GM19035 (cell line): ENCODE measurements at regions not wholly inside any gene's neighbourhood (a gene's known extent, or its start where the extent isn't known, plus 50 kb on each side); places are given as distances from the start of the nearest gene placed in this dataset.

Experiments
- ATAC-seq: cut with Tn5 transposase; IDR thresholded peaks from one replicate; pipeline ENCODE4 v1.9.1; 2021; ENCODE audit not compliant: unreplicated experiment

DNA sequence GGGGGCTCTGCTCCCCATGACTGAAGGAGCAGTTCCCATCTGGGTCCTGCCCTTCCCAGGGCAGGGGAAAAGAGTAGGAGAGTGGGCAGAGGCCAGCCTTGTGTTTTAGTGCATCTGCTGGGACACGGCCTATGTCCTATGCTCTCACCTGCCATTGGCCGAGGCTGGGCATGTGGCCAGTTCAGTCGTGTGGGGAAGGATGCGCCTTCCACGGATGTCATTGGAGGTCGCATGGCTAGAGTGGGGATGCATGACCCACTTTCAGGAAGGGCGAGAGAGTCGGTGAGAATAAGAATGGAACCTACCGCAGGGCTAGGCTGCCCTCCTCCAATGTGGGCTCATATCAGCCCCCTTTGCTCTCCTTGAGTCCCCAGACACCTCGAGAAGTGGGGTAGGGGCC lies 70.9 kb upstream of the HAAO start:
- ATAC-seq, result no peak

DNA sequence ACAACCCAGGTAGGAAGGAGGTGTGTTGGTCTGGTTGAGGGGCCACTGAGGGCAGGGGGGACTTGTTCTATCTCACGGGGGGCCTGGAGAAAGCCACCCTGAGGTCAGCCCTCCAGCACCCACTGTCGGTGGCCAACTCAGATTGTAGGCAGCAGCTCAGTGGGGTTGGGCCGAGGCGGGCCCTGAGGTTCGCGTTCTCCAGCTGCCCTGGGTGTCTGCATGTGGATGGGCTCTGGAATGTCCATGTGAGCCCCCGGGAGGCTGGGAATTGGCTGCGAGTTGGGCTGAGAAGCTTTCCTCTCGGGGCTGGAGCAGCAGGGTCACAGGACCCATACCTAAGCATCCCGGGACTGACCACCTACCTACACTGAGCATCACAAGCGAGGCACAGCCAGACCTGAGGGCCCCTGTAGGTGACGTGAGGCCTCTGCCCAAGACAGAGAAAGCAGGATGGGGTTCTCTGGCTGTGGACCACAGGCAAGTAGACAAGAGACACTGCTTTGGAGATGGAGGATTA lies 70.3 kb upstream of the HAAO start:
- ATAC-seq, result no peak

DNA sequence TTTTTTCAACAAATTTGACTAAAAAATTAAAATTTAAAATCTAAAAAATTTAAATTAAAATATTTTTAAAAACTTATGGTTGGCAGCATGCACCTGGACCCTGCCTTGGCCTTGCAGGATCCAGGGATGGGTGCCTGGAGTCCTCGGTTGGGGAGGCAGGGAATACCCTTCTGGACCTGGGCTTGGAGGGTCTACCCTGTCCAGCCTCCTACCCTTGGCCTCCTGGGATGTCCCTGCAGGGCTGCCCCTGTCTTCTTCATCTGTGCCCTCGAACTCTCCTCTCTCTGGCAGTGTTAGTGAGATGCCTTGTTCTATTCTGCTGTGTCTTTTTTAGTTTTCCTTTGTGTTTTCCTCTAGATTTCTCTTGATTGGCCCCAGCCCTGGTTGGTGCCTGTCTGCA lies 68.9 kb upstream of the HAAO start:
- no peak for ATAC-seq

DNA sequence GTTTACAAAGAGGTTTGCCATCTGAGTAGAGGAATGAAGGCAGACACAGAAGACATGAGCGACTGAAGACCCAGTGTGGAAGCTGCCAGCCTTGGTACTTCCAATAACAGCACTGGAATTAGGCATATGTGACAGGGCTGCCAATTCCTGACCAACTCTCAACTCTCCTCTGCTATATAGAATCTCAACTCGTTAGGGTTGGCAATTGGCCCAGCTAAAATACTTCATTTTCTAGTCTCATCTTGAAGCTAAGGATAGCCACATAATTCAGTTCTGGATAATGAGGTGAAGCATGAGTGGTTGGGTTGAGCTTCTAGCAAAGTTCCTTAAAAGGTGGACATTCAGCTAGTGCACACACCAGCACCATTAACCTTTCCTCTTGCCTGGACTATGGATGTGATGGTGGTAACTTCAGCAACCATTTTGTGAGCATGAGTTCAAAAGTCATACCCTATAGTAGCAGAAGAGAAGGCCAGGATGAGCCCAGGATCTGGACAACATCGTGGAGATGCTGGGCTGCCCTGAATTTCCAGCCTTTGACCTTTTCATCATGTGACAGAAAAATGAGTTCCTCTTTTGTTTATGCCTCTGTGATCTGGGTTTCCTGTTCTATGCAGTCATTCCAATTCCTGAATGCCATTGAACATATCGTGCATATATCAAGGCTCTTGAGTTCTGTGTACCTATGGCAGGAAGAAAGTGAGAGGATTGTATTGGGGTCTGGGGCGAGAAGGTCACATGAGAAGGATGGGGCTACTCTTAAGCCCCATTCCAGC lies 68.1 kb upstream of the HAAO start:
- no peak for ATAC-seq

DNA sequence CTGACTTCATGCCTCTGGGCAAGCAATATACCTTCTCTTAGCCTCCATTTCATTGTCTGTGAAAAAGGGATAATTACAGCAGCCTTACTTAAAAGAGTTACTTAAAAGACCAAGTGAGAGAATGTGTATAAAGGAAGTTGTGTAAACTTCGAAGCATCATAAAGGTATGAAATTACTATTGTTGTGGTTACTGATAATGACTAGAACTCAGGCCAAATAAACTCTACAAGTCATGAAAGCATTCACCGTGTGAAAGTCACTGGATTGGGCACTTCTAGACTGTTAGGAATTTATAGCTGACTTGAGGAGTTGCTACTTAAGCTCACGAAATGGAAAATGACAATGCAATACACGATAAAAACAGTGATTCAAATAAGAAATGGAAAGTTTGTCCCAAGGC lies 67.4 kb upstream of the HAAO start:
- no peak for ATAC-seq

DNA sequence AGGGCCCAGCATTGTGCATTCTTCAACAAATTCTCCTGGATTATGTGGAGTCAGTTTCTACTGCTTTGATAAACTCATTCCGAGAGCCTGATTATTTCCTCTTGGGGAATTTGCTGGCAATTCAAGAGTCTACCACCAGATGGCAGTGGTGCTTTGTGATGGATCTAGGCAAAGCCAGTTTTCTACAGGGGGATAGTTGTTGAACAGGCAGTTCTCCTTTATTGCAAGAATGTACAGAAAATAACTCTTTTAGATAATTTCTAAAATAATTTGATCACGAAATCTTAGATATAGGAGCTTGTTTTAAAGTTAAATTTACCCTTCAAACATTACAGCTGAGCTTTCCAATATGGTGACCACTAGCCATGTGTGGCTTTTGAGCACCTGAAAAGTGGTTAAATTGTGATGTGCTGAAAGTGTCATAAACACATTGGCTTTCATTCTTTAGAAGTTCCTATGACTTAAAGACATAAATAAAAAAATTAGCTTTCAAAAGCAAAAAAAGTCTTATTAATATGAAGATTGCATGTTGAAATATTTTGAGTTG lies 66.7 kb upstream of the HAAO start:
- ATAC-seq, result no peak

DNA sequence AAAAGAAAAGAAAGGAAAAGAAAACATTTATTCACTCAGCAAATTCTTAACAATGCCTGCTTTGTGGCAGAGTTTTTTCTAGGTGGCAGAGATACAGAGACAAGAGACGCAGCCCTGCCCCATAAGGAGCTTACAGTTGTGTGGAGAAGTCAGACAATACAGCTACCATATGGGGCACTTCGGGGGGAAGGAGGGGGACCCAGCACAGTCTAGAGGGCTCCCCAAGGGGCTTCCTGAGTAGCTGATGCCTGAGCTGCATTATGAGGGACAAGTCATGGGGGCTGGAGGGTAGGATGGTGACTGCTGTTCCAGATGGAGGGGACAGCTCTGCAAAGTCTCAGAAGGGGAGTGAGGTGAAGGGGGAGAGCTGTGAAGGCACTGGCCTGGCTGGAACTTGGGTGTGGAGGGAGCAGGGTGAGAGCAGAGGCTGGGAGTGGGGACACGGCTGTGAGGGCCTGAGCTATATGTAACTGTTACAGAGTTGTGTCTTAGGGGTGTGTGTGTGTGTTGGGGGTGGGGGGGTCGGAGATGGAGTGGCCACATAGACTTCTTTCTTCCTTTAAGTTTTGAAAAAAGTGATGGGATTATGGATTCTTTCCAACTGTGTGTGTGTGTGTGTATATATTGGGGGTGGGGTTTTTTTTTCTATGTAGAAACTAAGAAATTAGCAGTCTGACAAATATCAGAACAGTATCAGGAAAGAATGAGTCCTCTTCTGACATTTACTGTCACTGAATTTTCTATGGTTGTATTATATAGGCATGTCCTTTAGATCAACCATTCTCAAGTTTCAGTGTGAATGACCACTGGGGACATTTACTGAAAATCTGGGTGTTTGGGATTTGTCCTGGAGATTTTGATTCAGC lies 66.0 kb upstream of the HAAO start:
- ATAC-seq, result no peak

DNA sequence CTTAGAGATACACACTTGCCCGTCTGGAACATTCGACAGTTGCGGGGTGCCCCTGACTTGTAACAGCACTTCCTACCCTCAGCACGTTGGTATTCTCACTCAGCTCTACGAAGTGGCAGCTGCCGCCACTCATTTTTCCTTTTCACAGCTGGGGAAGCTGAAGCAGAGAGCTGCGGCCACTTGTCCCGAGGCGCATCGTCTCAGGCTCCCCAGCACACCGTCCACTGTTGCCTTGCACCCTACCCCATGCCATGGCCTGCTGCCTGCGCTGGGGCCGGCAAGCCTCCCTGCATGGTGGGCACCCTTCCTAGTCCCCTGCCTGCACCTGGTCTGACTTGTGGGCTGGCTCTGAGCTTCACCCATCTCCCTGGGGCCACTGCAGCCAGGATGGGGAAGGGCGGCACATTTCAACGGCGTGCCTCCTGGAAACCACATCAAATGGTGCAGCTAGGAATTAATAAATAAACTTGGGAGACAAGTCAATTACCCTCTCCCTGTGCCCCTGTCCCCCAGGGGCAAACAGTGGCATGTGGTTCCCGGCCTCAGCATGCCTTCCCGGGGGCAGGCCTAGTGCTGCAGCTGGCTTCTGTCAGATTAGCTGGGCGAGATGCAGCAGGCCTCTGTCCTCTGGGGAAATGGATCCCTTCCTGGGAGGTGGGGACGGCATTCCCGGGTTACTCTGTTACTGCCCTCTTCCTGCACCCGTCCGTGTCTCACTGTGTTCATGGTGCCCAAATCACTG lies 64.7 kb upstream of the HAAO start:
- ATAC-seq, result no peak

DNA sequence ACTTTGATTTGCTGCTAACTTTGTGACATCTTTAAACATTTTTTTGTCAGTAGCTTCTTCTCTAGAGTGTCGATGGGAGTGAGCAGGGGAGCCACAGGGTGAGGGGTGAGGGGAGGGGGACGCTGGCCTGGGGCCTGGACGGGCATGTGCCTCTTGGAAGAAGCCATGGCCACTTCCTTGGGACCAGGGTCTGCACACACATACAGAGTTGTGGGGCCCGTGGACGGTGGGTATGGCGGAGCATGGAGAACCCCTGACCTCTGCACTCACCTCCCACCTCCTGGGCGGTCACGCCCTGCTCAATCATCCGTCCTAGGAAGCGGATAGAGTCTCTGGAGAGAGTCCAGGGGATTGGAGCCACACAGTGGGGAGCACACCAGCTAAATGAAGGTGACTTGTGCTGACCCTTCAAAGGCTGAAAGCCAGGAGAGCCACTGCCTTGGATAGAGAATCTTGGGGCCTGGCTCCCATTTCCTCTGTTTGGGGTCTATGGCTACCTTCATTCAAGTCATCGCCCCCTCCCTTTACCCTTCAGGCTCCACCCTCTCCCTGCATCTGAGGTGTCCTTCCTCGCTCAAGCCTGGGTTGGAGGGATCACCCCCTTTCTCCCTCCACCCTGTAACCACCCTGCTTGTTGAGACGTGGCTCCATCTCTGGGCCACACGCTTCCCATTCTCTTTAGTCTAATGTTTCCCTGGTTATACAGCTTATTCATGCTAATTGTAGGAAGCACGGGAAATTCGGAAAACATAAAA lies 63.9 kb upstream of the HAAO start:
- no peak for ATAC-seq

DNA sequence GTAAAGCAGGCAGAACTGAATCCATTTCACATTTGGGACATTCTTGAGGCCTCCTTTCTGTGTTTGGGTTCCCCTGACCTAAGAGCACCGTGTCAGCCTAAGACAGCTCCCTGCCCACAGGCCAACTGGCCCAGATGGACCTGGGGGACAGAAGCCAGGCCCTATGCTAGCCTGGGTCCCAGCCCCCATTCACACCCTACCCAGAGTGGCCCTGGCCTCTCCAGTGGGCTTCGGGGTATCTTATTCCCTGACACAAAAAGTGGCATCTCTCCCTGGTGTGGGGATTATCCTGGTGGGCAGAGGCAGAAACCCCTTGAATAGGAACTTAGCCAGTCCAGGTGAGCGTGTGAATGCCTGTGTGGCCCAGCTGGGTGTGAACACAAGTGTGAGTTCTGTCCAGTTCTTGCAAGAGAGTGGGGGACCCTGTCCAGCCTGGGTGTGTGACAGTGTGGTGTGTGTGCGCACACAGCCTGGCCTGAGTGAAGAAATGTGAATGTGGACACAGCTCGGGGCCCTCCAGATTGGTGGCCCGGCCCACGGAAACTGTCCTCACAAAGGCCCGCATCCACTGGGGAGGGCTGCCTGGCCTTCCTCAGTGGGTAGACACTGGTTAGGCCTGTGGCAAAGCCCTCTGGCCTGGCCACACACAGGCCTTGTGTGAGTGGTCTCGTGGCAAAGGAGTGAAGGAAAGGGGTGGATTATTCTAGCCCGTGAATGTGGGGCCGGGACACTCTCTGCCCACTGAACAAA lies 63.0 kb upstream of the HAAO start:
- no peak for ATAC-seq

DNA sequence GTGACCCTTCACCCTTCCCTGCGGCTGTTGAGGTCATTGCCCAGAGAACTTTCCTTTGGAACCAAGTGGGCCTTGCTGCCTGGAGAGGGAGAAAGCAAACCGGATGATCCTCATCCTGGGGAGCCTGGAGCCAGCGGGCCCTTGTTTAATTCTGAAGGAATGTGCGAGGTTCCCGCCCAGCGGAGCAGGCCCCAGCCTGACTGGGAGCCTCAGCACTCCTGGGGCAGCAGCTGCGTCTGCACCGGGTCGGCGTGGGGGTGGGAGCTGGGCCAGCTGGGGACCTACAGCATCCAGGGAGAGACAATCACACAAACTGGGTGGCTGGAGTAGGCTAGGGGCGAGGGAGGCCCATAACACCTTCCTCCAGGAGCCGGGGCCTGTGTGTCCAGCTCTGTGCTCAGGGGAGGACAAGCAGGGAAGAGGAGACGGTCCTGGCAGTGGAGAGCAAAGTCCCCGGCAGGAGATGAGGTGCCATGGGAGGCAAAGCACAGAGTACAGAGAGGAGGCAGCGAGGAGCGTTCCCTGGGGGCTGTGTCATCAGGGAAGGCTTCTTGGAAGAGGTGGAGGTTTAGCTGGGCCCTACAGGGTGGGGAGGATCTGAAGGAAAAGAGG lies 61.9 kb upstream of the HAAO start:
- no peak for ATAC-seq

DNA sequence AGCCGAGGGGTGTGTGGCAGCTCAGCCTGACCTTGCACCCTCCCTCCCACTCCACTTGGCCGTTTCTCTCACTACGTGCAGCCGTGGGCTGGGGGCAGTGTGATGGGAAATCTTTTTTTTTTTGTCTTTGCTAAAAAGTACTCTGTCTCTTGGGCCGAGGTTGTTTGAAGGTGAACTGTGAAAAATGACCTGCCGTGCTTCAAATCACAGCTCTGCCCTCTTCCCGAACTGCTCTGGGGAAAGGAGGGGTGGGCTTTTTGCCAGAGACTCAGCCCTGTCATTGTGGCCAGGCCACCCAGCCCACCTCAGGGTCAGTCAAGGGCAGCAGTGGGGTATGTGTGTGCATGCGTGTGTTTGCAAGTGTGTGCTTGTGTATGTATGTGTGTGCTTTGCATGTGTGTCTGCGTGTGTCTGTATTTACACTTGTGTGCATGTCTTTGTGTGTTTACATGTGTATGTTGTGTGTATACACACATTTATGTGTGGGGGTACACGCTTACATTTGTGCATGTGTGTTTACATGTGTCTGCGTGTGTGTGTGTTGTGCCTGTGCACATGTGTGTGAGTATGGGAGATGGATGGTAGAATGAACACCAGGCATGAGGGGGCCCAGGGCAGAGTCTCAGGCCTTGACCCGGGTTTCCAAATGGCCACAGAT lies 61.3 kb upstream of the HAAO start:
- no peak for ATAC-seq

DNA sequence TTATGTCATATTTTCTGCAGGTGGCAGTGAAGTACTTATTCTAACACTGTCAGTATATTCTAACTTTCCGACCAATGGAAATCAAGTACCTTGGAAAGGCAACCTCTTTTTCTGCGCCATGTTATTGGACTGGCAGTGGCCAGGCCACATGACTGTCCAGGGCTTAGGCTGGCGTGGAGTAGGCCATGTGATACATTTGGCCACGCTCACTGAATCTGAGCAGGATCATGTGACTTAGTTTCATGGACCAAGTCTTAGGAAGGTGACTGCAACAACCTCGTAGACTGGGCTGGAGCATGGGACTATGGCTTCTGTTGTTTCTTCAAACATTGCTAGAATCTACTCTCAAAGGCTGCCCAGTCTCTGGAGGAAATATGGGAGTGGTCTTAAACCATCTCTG lies 60.4 kb upstream of the HAAO start:
- ATAC-seq, result no peak

DNA sequence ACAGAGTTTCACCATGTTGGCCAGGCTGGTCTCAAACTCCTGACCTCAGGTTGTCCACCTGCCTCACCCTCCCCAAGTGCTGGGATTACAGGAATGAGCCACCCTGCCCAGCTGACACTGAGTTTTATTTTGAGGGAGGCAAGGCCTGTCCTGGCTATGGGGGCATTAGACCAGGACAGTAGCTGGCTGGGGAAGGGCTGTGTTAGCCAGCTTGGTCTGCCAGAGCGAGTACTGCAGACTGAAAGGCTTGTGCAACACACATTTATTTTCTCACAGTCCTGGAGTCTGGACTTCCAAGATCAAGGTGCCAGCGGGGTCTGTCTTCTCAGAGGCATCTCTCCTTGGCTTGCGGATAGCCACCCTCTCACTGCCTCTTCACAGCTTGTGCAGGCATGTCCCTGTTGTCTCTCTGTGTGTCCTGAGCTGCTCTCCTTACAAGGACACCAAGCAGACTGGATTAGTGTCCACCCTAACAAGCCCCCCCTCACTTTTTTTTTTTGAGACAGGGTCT lies 59.4 kb upstream of the HAAO start:
- ATAC-seq, result no peak

DNA sequence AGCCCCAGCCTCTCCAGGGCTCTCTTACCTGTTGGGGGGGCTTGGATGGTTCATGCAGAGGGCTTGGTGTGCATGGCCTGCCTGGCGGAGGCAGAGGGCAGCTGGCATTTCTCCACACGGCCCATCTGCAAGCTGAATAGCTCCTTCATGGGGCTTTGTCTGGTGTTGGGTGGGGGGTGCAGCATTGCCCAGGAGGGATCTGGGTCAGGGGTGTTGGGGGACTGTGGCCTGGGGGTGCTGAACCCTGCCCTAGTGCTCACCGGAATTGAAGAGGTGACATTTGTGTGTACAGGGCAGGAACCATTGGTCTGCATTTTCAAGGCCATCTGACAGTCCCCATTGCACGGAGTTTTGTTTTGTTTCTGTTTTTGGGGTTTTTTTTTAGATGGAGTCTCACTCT lies 58.8 kb upstream of the HAAO start:
- ATAC-seq, result no peak

DNA sequence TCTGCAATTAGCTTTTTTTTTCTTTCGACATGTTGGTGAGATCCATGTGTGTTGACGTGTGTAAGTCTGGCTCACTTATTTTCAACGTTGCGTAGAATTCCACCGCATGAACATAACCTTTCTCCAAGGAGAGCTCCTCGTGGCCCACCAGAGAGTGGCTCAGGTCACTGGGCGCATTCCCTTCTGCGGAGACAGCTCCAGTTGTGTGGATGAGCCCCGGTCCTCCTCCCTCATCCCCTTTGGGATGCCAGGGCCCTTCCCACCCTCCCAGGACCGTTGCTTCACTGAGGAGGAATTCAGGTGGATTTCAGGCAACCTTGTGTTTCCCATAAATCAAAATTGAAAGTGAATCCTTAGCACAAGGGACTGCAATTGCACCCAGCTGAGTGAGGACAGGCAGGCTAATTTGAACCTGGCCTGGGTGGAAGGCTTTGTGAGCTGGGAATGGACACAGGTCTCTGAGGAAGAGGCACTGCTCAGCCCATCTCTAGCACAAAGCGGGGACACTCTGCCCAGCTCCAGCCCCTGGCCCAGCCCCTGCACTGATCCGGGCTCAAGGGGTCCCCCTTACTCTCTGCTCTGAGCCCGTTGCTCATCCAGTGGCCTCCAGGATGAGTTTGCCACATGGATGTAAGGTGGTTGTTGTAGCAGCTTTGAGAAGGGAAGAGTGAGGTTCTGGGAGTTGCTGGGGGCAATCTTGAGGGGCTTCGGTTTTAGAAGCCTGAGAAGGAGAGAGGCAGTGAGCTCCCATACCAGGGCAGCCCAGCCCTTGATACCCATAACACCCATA lies 57.8 kb upstream of the HAAO start:
- ATAC-seq, result no peak

DNA sequence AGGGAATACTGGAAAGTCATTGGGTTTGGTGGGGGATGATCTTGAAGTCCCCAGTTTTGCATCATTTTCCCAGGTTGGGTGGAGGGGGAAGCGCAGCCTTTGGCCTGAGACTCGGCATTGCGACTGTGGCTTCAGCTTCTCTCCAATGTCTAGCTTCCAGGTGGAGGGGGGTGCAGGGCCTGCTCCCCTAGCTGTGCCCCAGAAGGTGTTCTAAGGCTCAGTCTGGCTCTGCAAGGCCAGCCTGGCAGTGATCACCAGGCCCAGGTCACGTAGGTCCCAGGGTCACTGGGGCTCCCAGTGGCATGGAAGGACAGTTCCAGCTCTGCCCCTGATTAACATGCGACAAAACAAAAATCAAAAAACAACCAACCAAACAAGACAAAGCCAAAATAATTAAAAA lies 56.9 kb upstream of the HAAO start:
- ATAC-seq, result no peak

DNA sequence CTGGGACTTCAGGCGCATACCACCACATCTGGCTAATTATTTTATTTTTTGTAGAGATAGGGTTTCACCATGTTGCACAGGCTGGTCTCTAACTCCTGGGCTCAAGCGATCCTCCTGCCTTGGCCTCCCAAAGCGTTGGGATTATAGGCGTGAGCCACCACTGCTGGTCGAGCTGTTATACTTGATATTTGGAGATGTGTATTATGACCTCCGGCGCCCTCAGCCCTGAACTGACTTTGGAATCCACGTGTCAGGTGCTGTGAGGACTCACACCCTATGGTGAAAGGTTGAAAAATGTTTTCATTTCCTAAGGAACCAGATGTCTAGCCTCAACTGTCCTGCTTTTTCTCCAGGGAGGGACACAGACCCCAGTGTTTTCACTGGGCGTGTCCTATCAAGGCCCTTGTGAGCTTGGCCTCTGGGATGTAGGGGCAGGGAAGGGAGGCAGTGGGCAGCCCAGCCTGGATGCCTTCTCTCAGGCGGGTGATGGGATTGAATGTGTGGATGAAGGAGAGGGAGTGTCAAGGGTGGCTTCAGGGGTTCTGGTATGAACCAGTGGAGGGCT lies 56.4 kb upstream of the HAAO start:
- no peak for ATAC-seq
